T-cell (primary cell): ENCODE measurements at regions not wholly inside any gene's neighbourhood (a gene's known extent, or its start where the extent isn't known, plus 50 kb on each side); places are given as distances from the start of the nearest gene placed in this dataset.
"Not testable (repeated sequence)": the region's sequence is repeated elsewhere in the genome, so short reads cannot be mapped to it uniquely, and the experiment has no call there.

Source experiments
- ATAC-seq, 4 experiments: fragments of 200-7000 bp in 3 of 4; fragments of 150-1000 bp in 1 of 4; cut with Tn5 transposase; replicated peaks in 1 of 4; 1 replicate in 3 of 4; 2 replicates in 1 of 4; pipeline ENCODE4 v1.10.0; 2021; ENCODE audit warnings: moderate library complexity in 3 of 4, mild to moderate bottlenecking in 2 of 4, moderate number of reproducible peaks in 1 of 4
- CTCF ChIA-PET, 2 donors: fragments of 300-600 bp; sonication (Branson Sonifier 250); formaldehyde crosslinking; loops; one replicate each; lab custom pipeline; 2022; ENCODE audit warnings: antibody characterized with exemption in 2 of 2; lab: Charles Lee
- POLR2A ChIA-PET, 2 donors: fragments of 300-600 bp; sonication (Branson Sonifier 250); formaldehyde crosslinking; loops; one replicate each; lab custom pipeline; 2022; ENCODE audit warnings: antibody characterized with exemption in 2 of 2; lab: Charles Lee
- DNase-seq, 35 experiments: peaks; one replicate each; pipeline versions ENCODE4 v3.0.0 to v3.0.0-alpha.2; 2013 to 2023
- H3K27ac ChIP-seq: one replicate; pipeline ENCODE4 v1.5.1; 2013; ENCODE audit warnings: low read length
- H3K27me3 ChIP-seq, 2 experiments: replicated peaks in 1 of 2; 1 replicate in 1 of 2; 2 replicates in 1 of 2; pipeline versions ENCODE4 v1.6.1 to v1.7.0; 2013; ENCODE audit warnings: low read length in 1 of 2, mixed read lengths in 1 of 2; ENCODE audit not compliant: control insufficient read depth in 2 of 2, insufficient read depth in 2 of 2; ENCODE audit errors: extremely low read depth in 1 of 2
- H3K36me3 ChIP-seq, 2 donors: 1 replicate in 1 of 2; 2 replicates in 1 of 2; pipeline versions ENCODE4 v1.6.1 to v1.7.0; 2013; ENCODE audit warnings: low read length in 1 of 2; ENCODE audit not compliant: control insufficient read depth in 2 of 2, insufficient read depth in 1 of 2; ENCODE audit errors: extremely low read depth in 1 of 2
- H3K4me1 ChIP-seq, 2 experiments: 1 replicate in 1 of 2; 2 replicates in 1 of 2; pipeline versions ENCODE4 v1.6.1 to v1.7.0; 2013; ENCODE audit warnings: low read length in 2 of 2, mixed read lengths in 1 of 2; ENCODE audit not compliant: insufficient read depth in 2 of 2, control insufficient read depth in 1 of 2; ENCODE audit errors: extremely low read depth in 1 of 2
- H3K4me3 ChIP-seq, 2 donors: 1 replicate in 1 of 2; 2 replicates in 1 of 2; pipeline versions ENCODE4 v1.5.1 to v1.7.0; 2013; ENCODE audit warnings: mild to moderate bottlenecking in 2 of 2, low read length in 1 of 2, moderate library complexity in 1 of 2; ENCODE audit not compliant: control insufficient read depth in 1 of 2; ENCODE audit errors: extremely low read depth in 1 of 2
- H3K9me3 ChIP-seq: 2 replicates; pipeline ENCODE4 v1.7.0; 2013
- H3K27ac Mint-ChIP-seq, 2 donors: one replicate each; pipeline ENCODE4 v1.8.0; 2020 to 2021; ENCODE audit warnings: mild to moderate bottlenecking in 2 of 2, mixed read lengths in 2 of 2
- H3K27me3 Mint-ChIP-seq, 2 donors: one replicate each; pipeline ENCODE4 v1.8.0; 2021 to 2022; ENCODE audit warnings: mixed read lengths in 2 of 2
- H3K36me3 Mint-ChIP-seq: one replicate; pipeline ENCODE4 v1.8.0; 2021; ENCODE audit warnings: mixed read lengths
- H3K4me1 Mint-ChIP-seq, 3 donors: one replicate each; pipeline ENCODE4 v1.8.0; 2020 to 2022; ENCODE audit warnings: mixed read lengths in 3 of 3, mild to moderate bottlenecking in 1 of 3
- H3K4me3 Mint-ChIP-seq, 3 donors: one replicate each; pipeline ENCODE4 v1.8.0; 2020 to 2022; ENCODE audit warnings: mild to moderate bottlenecking in 3 of 3, mixed read lengths in 3 of 3, moderate library complexity in 3 of 3
- H3K9me3 Mint-ChIP-seq, 3 donors: one replicate each; pipeline ENCODE4 v1.8.0; 2020 to 2022; ENCODE audit warnings: mixed read lengths in 3 of 3
- WGBS: methylation state at CpG from one replicate; pipeline ENCODE4 v1.1.5; 2013; ENCODE audit warnings: missing lambda C conversion rate; ENCODE audit not compliant: insufficient coverage; 5-methylcytosine and 5-hydroxymethylcytosine counted together

- Histone ChIP-seq H3K27ac (no peak overlapping the region), H3K36me3 (no peaks in the 10 kb centered on the region), H3K9me3 (no peaks in the 10 kb centered on the region), H3K27me3 (peaks cover 0 to 20% of the 10 kb centered on the region in 2 experiments), H3K4me3 (no peak overlapping the region), H3K4me1 (peaks cover 0 to 17% of the 10 kb centered on the region in 2 experiments)
- ChIA-PET POLR2A (no interaction called here), CTCF (no interaction called here)
- H3K27ac Mint-ChIP-seq = no peak overlapping the region
- no CpG with 5 or more reads among the region's 2 CpGs for WGBS
- no peak overlapping the region for H3K4me3 Mint-ChIP-seq
- peaks cover 30 to 39% of the 10 kb centered on the region in 2 donors for H3K27me3 Mint-ChIP-seq
- peaks cover 13 to 19% (median 15%) of the 10 kb centered on the region in 3 donors for H3K4me1 Mint-ChIP-seq
- no peaks in the 10 kb centered on the region for H3K36me3 Mint-ChIP-seq
- ATAC-seq = no peak
- H3K9me3 Mint-ChIP-seq = no peaks in the 10 kb centered on the region
- no peak for DNase-seq
Observed at GRCh38 chr11:123354371-123354975, 75.6 kb upstream of the GRAMD1B start.

GRCh38 chr11:123351375-123351774 is 78.7 kb upstream of the GRAMD1B start:
- Mint-ChIP-seq H3K27me3 (peaks cover 10 to 21% of the 10 kb centered on the region in 2 donors), H3K9me3 (no peaks in the 10 kb centered on the region), H3K27ac (no peak overlapping the region), H3K4me1 (no peaks in the 10 kb centered on the region), H3K4me3 (no peak overlapping the region), H3K36me3 (no peaks in the 10 kb centered on the region)
- Histone ChIP-seq H3K27ac (no peak overlapping the region), H3K4me1 (no peaks in the 10 kb centered on the region), H3K27me3 (peaks cover 0 to 11% of the 10 kb centered on the region in 2 experiments), H3K36me3 (no peaks in the 10 kb centered on the region), H3K9me3 (no peaks in the 10 kb centered on the region), H3K4me3 (no peak overlapping the region)
- WGBS = 94% methylated on average over 6 of the region's 6 CpGs
- ChIA-PET POLR2A (no interaction called here), CTCF (interaction anchor here in 1 of 2 donors (0.6 kb wide), 1 partner anchor 44 kb away, joined by 3 read pairs; no protein-coding TSS in a partner anchor)
- DNase-seq (no peak), ATAC-seq (no peak)

- Histone ChIP-seq H3K27ac (no peak overlapping the region), H3K4me1 (no peaks in the 10 kb centered on the region), H3K4me3 (no peak overlapping the region), H3K27me3 (peaks cover 0 to 10% of the 10 kb centered on the region in 2 experiments), H3K36me3 (no peaks in the 10 kb centered on the region), H3K9me3 (no peaks in the 10 kb centered on the region)
- CTCF ChIA-PET = no interaction called here
- POLR2A ChIA-PET = no interaction called here
- no peaks in the 10 kb centered on the region for H3K36me3 Mint-ChIP-seq
- no peaks in the 10 kb centered on the region for H3K4me1 Mint-ChIP-seq
- no peak overlapping the region for H3K4me3 Mint-ChIP-seq
- DNase-seq = no peak
- H3K9me3 Mint-ChIP-seq = no peaks in the 10 kb centered on the region
- peaks cover 6 to 15% of the 10 kb centered on the region in 2 donors for H3K27me3 Mint-ChIP-seq
- WGBS = 83% methylated on average over 2 of the region's 3 CpGs
- no peak overlapping the region for H3K27ac Mint-ChIP-seq
- ATAC-seq = no peak
Observed at GRCh38 chr11:123349382-123349781, 80.7 kb upstream of the GRAMD1B start.

- H3K36me3 ChIP-seq = no peaks in the 10 kb centered on the region
- no peak for ATAC-seq
- Mint-ChIP-seq H3K4me1 (no peaks in the 10 kb centered on the region), H3K4me3 (no peak overlapping the region), H3K27me3 (peaks cover 0 to 3% of the 10 kb centered on the region in 2 donors), H3K27ac (no peak overlapping the region), H3K9me3 (no peaks in the 10 kb centered on the region), H3K36me3 (no peaks in the 10 kb centered on the region)
- H3K4me3 ChIP-seq = no peak overlapping the region
- no peak for DNase-seq
- ChIA-PET POLR2A (no interaction called here), CTCF (no interaction called here)
- no peaks in the 10 kb centered on the region for H3K27me3 ChIP-seq
- H3K27ac ChIP-seq = no peak overlapping the region
- no CpG with 5 or more reads among the region's 2 CpGs for WGBS
- no peaks in the 10 kb centered on the region for H3K9me3 ChIP-seq
- no peaks in the 10 kb centered on the region for H3K4me1 ChIP-seq
Observed at GRCh38 chr11:123344790-123345357, 85.2 kb upstream of the GRAMD1B start.

GRCh38 chr11:123344188-123344587 is 85.9 kb upstream of the GRAMD1B start:
- CTCF ChIA-PET, H3K27ac ChIP-seq, POLR2A ChIA-PET, H3K27me3 ChIP-seq, H3K27me3 Mint-ChIP-seq, H3K4me1 Mint-ChIP-seq, H3K4me3 Mint-ChIP-seq, H3K9me3 ChIP-seq, H3K27ac Mint-ChIP-seq, H3K36me3 ChIP-seq, H3K36me3 Mint-ChIP-seq, H3K9me3 Mint-ChIP-seq, H3K4me1 ChIP-seq, DNase-seq, ATAC-seq, H3K4me3 ChIP-seq: not testable (repeated sequence)
- WGBS = 90% methylated on average over 2 of the region's 2 CpGs

GRCh38 chr11:123338997-123339752 is 90.9 kb upstream of the GRAMD1B start:
- ChIA-PET POLR2A (no interaction called here), CTCF (interaction anchor here in 1 of 2 donors (0.6 kb wide), 1 partner anchor 46 kb away, joined by 3 read pairs; no protein-coding TSS in a partner anchor)
- Mint-ChIP-seq H3K36me3 (no peaks in the 10 kb centered on the region), H3K4me3 (no peak overlapping the region), H3K27me3 (peaks cover 0 to 9% of the 10 kb centered on the region in 2 donors), H3K4me1 (no peaks in the 10 kb centered on the region), H3K27ac (no peak overlapping the region), H3K9me3 (peaks cover 0 to 3% (median 0%) of the 10 kb centered on the region in 3 donors)
- Histone ChIP-seq H3K9me3 (no peaks in the 10 kb centered on the region), H3K4me3 (no peak overlapping the region), H3K27me3 (no peaks in the 10 kb centered on the region), H3K27ac (no peak overlapping the region), H3K36me3 (no peaks in the 10 kb centered on the region), H3K4me1 (no peaks in the 10 kb centered on the region)
- no peak for ATAC-seq
- no peak for DNase-seq
- no CpG with 5 or more reads among the region's 9 CpGs for WGBS
